MM.1S (cell line): ENCODE measurements at regions not wholly inside any gene's neighbourhood (a gene's known extent, or its start where the extent isn't known, plus 50 kb on each side); places are given as distances from the start of the nearest gene placed in this dataset.
"Not testable (repeated sequence)": the region's sequence is repeated elsewhere in the genome, so short reads cannot be mapped to it uniquely, and the experiment has no call there.

Experiments
- DNase-seq: peaks from one replicate; pipeline ENCODE4 v3.0.0-alpha.2; 2015
- H2AFZ ChIP-seq: fragments of 300-600 bp; sonication (generic); 2 replicates; pipeline ENCODE4 v1.6.0; 2016; ENCODE audit warnings: antibody characterized with exemption, low read length
- H3F3A ChIP-seq: fragments of 300-600 bp; sonication (generic); 2 replicates; pipeline ENCODE4 v1.6.1; 2016; ENCODE audit warnings: mild to moderate bottlenecking, antibody characterized with exemption, low read length, moderate library complexity, mixed read lengths; ENCODE audit not compliant: insufficient read depth
- H3K27ac ChIP-seq: fragments of 300-600 bp; sonication (generic); 2 replicates; pipeline ENCODE4 v1.5.1; 2016; ENCODE audit warnings: mild to moderate bottlenecking, low read length
- H3K27me3 ChIP-seq: fragments of 300-600 bp; sonication (generic); replicated peaks from 2 replicates; pipeline ENCODE4 v1.6.0; 2016; ENCODE audit warnings: low read length; ENCODE audit not compliant: insufficient read depth
- H3K36me3 ChIP-seq: fragments of 300-600 bp; sonication (generic); replicated peaks from 2 replicates; pipeline ENCODE4 v1.6.1; 2016; ENCODE audit warnings: mild to moderate bottlenecking, low read length, mixed read lengths; ENCODE audit not compliant: insufficient read depth
- H3K4me1 ChIP-seq: fragments of 300-600 bp; sonication (generic); 2 replicates; pipeline ENCODE4 v1.6.1; 2016; ENCODE audit warnings: low read length, mixed read lengths
- H3K4me2 ChIP-seq: fragments of 300-600 bp; sonication (generic); 2 replicates; pipeline ENCODE4 v1.6.0; 2016; ENCODE audit warnings: low read depth, low read length
- H3K4me3 ChIP-seq: fragments of 300-600 bp; sonication (generic); 2 replicates; pipeline ENCODE4 v1.5.1; 2016; ENCODE audit warnings: low read length, mixed read lengths
- H3K79me2 ChIP-seq: fragments of 300-600 bp; sonication (generic); 2 replicates; pipeline ENCODE4 v1.6.1; 2016; ENCODE audit warnings: mixed run types, low read length, mixed read lengths
- H3K9ac ChIP-seq: fragments of 300-600 bp; sonication (generic); 2 replicates; pipeline ENCODE4 v1.6.1; 2016; ENCODE audit warnings: low read length, mixed read lengths
- H3K9me2 ChIP-seq: fragments of 300-600 bp; sonication (generic); replicated peaks from 2 replicates; pipeline ENCODE4 v1.6.1; 2016; ENCODE audit warnings: mild to moderate bottlenecking, low read length, mixed read lengths; ENCODE audit not compliant: insufficient read depth
- H3K9me3 ChIP-seq: fragments of 300-600 bp; sonication (generic); replicated peaks from 2 replicates; pipeline ENCODE4 v1.6.1; 2016; ENCODE audit warnings: mild to moderate bottlenecking, low read length, mixed read lengths; ENCODE audit not compliant: insufficient read depth
- H4K20me1 ChIP-seq: fragments of 300-600 bp; sonication (generic); 2 replicates; pipeline ENCODE4 v1.6.1; 2016; ENCODE audit warnings: mild to moderate bottlenecking, low read length, moderate library complexity, mixed read lengths; ENCODE audit not compliant: insufficient read depth
- CTCF ChIP-seq: fragments of 300-600 bp; sonication (generic); IDR thresholded peaks from 2 replicates; pipeline ENCODE4 v1.5.1; 2016; ENCODE audit warnings: antibody characterized with exemption, low read length, mixed read lengths
- EZH2 ChIP-seq: fragments of 300-600 bp; sonication (generic); optimal IDR thresholded peaks from 2 replicates; pipeline ENCODE3; 2017; ENCODE audit warnings: low read depth, mild to moderate bottlenecking, antibody characterized with exemption, low read length, mixed read lengths
- EZH2phosphoT487 ChIP-seq: fragments of 300-600 bp; sonication (generic); IDR thresholded peaks from 2 replicates; pipeline ENCODE4 v1.6.1; 2018; ENCODE audit warnings: antibody characterized with exemption, low read length

GRCh38 chr1:4179914-4180735 is 280.1 kb upstream of the C1orf174 start:
- Histone ChIP-seq H4K20me1 (no peaks in the 10 kb centered on the region), H3K4me2 (no peak overlapping the region), H3K9ac (no peak overlapping the region), H3K36me3 (no peaks in the 10 kb centered on the region), H3K79me2 (no peaks in the 10 kb centered on the region), H3K27me3 (peaks cover 25% of the 10 kb centered on the region), H3F3A (no peaks in the 10 kb centered on the region), H3K4me3 (no peak overlapping the region), H3K9me3 (no peaks in the 10 kb centered on the region), H2AFZ (no peak overlapping the region), H3K9me2 (no peaks in the 10 kb centered on the region), H3K4me1 (no peaks in the 10 kb centered on the region), H3K27ac (no peak overlapping the region)
- no peak for DNase-seq
- TF ChIP-seq EZH2 (no peak), CTCF (no peak), EZH2phosphoT487 (no peak)

DNA sequence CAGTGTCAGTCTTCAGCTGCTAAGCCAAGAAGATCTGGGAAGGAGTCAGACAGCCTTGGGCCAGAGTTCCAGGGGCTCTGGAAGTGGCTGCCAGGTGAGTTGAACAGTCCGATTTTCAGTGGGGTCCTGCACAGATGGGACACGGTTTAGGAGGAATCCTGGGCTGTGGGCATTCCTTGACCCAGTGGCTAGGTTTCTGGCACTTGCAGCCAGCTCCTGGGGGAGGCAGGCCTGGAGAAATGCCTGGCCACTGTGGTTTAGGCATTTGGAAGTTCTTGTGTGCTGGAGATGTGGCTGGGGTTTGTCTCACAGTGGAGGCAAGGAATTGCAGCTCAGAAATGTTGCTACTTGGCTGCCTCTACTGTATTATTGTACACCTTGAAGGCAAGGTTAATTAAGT is 286.4 kb upstream of the C1orf174 start:
- H3K4me3 ChIP-seq, H4K20me1 ChIP-seq, H3K27ac ChIP-seq, H3K36me3 ChIP-seq, H3K79me2 ChIP-seq, H3K9me2 ChIP-seq, H3K4me2 ChIP-seq, DNase-seq, H3K9me3 ChIP-seq, H3K4me1 ChIP-seq, H2AFZ ChIP-seq, H3K9ac ChIP-seq, H3F3A ChIP-seq: not testable (repeated sequence)
- peaks cover 44% of the 10 kb centered on the region for H3K27me3 ChIP-seq

- no peaks in the 10 kb centered on the region for H3K4me1 ChIP-seq
- DNase-seq = no peak
- no peak overlapping the region for H3K9ac ChIP-seq
- peaks cover 45% of the 10 kb centered on the region for H3K27me3 ChIP-seq
- H3K9me2 ChIP-seq = no peaks in the 10 kb centered on the region
- H3K27ac ChIP-seq = no peak overlapping the region
- H3K4me3 ChIP-seq = no peak overlapping the region
- H4K20me1 ChIP-seq = no peaks in the 10 kb centered on the region
- H3K4me2 ChIP-seq = no peak overlapping the region
- no peak for TF ChIP-seq CTCF
- TF ChIP-seq EZH2phosphoT487 = no peak
- TF ChIP-seq EZH2 = no peak
- no peaks in the 10 kb centered on the region for H3F3A ChIP-seq
- H2AFZ ChIP-seq = no peak overlapping the region
- H3K9me3 ChIP-seq = no peaks in the 10 kb centered on the region
- no peaks in the 10 kb centered on the region for H3K36me3 ChIP-seq
- no peaks in the 10 kb centered on the region for H3K79me2 ChIP-seq
These were observed 303.4 kb upstream of the C1orf174 start for GRCh38 chr1:4203501-4203900.

DNA sequence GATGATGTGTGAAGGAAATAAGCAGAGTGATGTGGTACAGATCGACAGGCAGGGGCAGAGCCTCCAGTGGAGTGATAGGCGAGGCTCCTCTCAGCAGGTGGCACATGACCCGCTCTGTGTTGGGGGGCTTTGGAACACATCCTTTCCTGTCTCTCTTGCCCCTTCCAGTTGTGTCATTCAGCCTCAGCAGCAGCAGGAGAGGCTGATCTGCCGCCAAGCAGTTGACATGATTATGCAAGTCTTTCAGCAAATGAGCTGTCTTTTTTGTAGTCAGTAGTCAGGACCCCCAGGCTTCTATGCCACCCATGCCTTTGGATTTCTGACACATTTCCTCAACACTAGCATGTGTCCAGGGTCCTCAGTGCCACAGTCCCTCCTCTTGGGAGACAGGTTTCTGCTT is 307.1 kb upstream of the C1orf174 start:
- no peaks in the 10 kb centered on the region for H3K4me1 ChIP-seq
- H3K79me2 ChIP-seq = no peaks in the 10 kb centered on the region
- H3K4me2 ChIP-seq = no peak overlapping the region
- H3K4me3 ChIP-seq = no peak overlapping the region
- no peaks in the 10 kb centered on the region for H3K9me3 ChIP-seq
- no peaks in the 10 kb centered on the region for H3F3A ChIP-seq
- no peaks in the 10 kb centered on the region for H3K36me3 ChIP-seq
- peaks cover 52% of the 10 kb centered on the region for H3K27me3 ChIP-seq
- TF ChIP-seq EZH2phosphoT487 = no peak
- no peak for TF ChIP-seq CTCF
- no peak for TF ChIP-seq EZH2
- H3K9ac ChIP-seq = no peak overlapping the region
- H3K27ac ChIP-seq = no peak overlapping the region
- no peak for DNase-seq
- no peaks in the 10 kb centered on the region for H4K20me1 ChIP-seq
- H2AFZ ChIP-seq = no peak overlapping the region
- no peaks in the 10 kb centered on the region for H3K9me2 ChIP-seq
